SK-N-SH (cell line): ENCODE measurements at regions not wholly inside any gene's neighbourhood (a gene's known extent, or its start where the extent isn't known, plus 50 kb on each side); places are given as distances from the start of the nearest gene placed in this dataset.

ENCODE experiments used
- CTCF ChIA-PET: fragments of 300-600, 350-600 bp; formaldehyde crosslinking; extraction: SDS; loops from one replicate; lab custom pipeline; 2021; lab: Yijun Ruan, JAX
- POLR2A ChIA-PET: fragments of 350-600 bp; sonication (Branson Sonifier 250); formaldehyde crosslinking; extraction: SDS; loops from one replicate; lab custom pipeline; 2020; ENCODE audit warnings: antibody characterized with exemption, inconsistent platforms; lab: Yijun Ruan, JAX
- DNase-seq: peaks from one replicate; pipeline ENCODE4 v3.0.0; 2012
- H2AFZ ChIP-seq: fragments of 200-600 bp; sonication (generic); 2 replicates; pipeline ENCODE4 v1.8.1; 2016; ENCODE audit warnings: antibody characterized with exemption, mild to moderate bottlenecking, low read depth
- H3F3A ChIP-seq: fragments of 200-600 bp; sonication (generic); replicated peaks from 2 replicates; pipeline ENCODE3; 2016; ENCODE audit warnings: antibody characterized with exemption, mild to moderate bottlenecking; ENCODE audit not compliant: insufficient read depth
- H3K27ac ChIP-seq, 2 experiments: fragments of 200-500 bp in 1 of 2; fragments of 200-600 bp in 1 of 2; sonication (Bioruptor generic) in 1 of 2; sonication (generic), shearing (Covaris generic) in 1 of 2; 2 replicates each; pipeline versions ENCODE4 v1.5.1 to v1.6.1; 2014 to 2016; ENCODE audit warnings: low read depth in 2 of 2, inconsistent platforms in 1 of 2, low read length in 1 of 2, mild to moderate bottlenecking in 1 of 2, mixed read lengths in 1 of 2
- H3K27me3 ChIP-seq: fragments of 200-600 bp; sonication (generic), shearing (Covaris generic); 2 replicates; pipeline ENCODE4 v1.6.1; 2016; ENCODE audit warnings: mixed run types; ENCODE audit not compliant: insufficient read depth
- H3K36me3 ChIP-seq, 2 experiments: fragments of 200-500 bp in 1 of 2; fragments of 200-600 bp in 1 of 2; sonication (Bioruptor generic) in 1 of 2; sonication (generic) in 1 of 2; replicated peaks in 1 of 2; 2 replicates each; pipeline versions ENCODE3 to v1.5.1; 2014 to 2016; ENCODE audit warnings: low read length in 1 of 2, mild to moderate bottlenecking in 1 of 2; ENCODE audit not compliant: insufficient read depth in 2 of 2, control insufficient read depth in 1 of 2
- H3K4me1 ChIP-seq, 2 experiments: fragments of 200-500 bp in 1 of 2; fragments of 200-600 bp in 1 of 2; sonication (Bioruptor generic) in 1 of 2; sonication (generic), shearing (Covaris generic) in 1 of 2; 2 replicates each; pipeline versions ENCODE4 v1.5.1 to v1.6.1; 2014 to 2016; ENCODE audit warnings: low read depth in 1 of 2, low read length in 1 of 2, mixed run types in 1 of 2; ENCODE audit not compliant: insufficient read depth in 2 of 2, control insufficient read depth in 1 of 2
- H3K4me2 ChIP-seq: fragments of 200-600 bp; sonication (generic), shearing (Covaris generic); 2 replicates; pipeline ENCODE4 v1.6.1; 2017; ENCODE audit warnings: mixed run types
- H3K4me3 ChIP-seq, 2 experiments: fragments of 200-500 bp in 1 of 2; fragments of 200-600 bp in 1 of 2; sonication (Bioruptor generic) in 1 of 2; sonication (generic), shearing (Covaris generic) in 1 of 2; 2 replicates each; pipeline versions ENCODE4 v1.5.1 to v1.8.1; 2014 to 2016; ENCODE audit warnings: low read depth in 2 of 2, inconsistent platforms in 1 of 2, low read length in 1 of 2, mild to moderate bottlenecking in 1 of 2, mixed read lengths in 1 of 2, moderate library complexity in 1 of 2
- H3K79me2 ChIP-seq: fragments of 200-600 bp; sonication (generic); 2 replicates; pipeline ENCODE4 v1.8.1; 2017; ENCODE audit warnings: mild to moderate bottlenecking; ENCODE audit not compliant: insufficient read depth
- H3K9ac ChIP-seq: fragments of 200-600 bp; sonication (generic); 2 replicates; pipeline ENCODE4 v1.6.1; 2017; ENCODE audit warnings: mixed run types
- H3K9me2 ChIP-seq: fragments of 200-600 bp; sonication (generic); 2 replicates; pipeline ENCODE4 v1.6.1; 2017; ENCODE audit warnings: mixed run types
- H3K9me3 ChIP-seq: fragments of 200-600 bp; sonication (generic); 2 replicates; pipeline ENCODE4 v1.6.1; 2017; ENCODE audit warnings: mixed run types, mild to moderate bottlenecking, moderate library complexity
- H4K20me1 ChIP-seq: fragments of 200-600 bp; sonication (generic); 2 replicates; pipeline ENCODE4 v1.6.1; 2017; ENCODE audit warnings: mild to moderate bottlenecking, mixed run types; ENCODE audit not compliant: insufficient read depth
- CHD2 ChIP-seq: fragments of 150-350 bp; IDR thresholded peaks from 2 replicates; pipeline ENCODE4 v1.6.1; 2018; ENCODE audit warnings: low read length; ENCODE audit not compliant: partially characterized antibody
- EZH2phosphoT487 ChIP-seq: fragments of 200-600 bp; sonication (generic); IDR thresholded peaks from 2 replicates; pipeline ENCODE4 v1.6.1; 2017; ENCODE audit warnings: low read depth, mixed run types, mild to moderate bottlenecking, antibody characterized with exemption, moderate library complexity, borderline replicate concordance
- FOXM1 ChIP-seq: IDR thresholded peaks from 2 replicates; pipeline ENCODE4 v1.4.0; 2012; ENCODE audit warnings: low read depth, mild to moderate bottlenecking
- MXI1 ChIP-seq: IDR thresholded peaks from 2 replicates; pipeline ENCODE4 v1.6.1; 2012; ENCODE audit warnings: mild to moderate bottlenecking, low read depth, low read length, improper control_type of control experiment
- RAD21 ChIP-seq: IDR thresholded peaks from 2 replicates; pipeline ENCODE4 v1.6.1; 2012; ENCODE audit warnings: mild to moderate bottlenecking, low read length
- RFX5 ChIP-seq: IDR thresholded peaks from 2 replicates; pipeline ENCODE4 v1.6.1; 2012; ENCODE audit warnings: mild to moderate bottlenecking, improper control_type of control experiment, low read length
- RXRA ChIP-seq: IDR thresholded peaks from 2 replicates; pipeline ENCODE4 v1.4.0; 2012; ENCODE audit warnings: low read depth, mild to moderate bottlenecking, borderline replicate concordance
- SIN3A ChIP-seq: IDR thresholded peaks from 2 replicates; pipeline ENCODE4 v1.6.1; 2012; ENCODE audit warnings: low read depth, mild to moderate bottlenecking, low read length, moderate library complexity, borderline replicate concordance
- SMC3 ChIP-seq: IDR thresholded peaks from 2 replicates; pipeline ENCODE4 v1.6.1; 2012; ENCODE audit warnings: low read depth, low read length, improper control_type of control experiment
- TAF1 ChIP-seq: IDR thresholded peaks from 2 replicates; pipeline ENCODE4 v1.6.1; 2012; ENCODE audit warnings: low read depth, mild to moderate bottlenecking, low read length, moderate library complexity, borderline replicate concordance
- TCF12 ChIP-seq: IDR thresholded peaks from 2 replicates; pipeline ENCODE4 v1.4.0; 2012
- YY1 ChIP-seq: IDR thresholded peaks from 2 replicates; pipeline ENCODE4 v1.4.0; 2012; ENCODE audit warnings: low read depth, mild to moderate bottlenecking
- WGBS: methylation state at CpG from one replicate; pipeline ENCODE4 v1.1.6; 2017; ENCODE audit warnings: low lambda C conversion rate; 5-methylcytosine and 5-hydroxymethylcytosine counted together
- TF ChIP-seq, protein P1 (sequence below): fragments of 200-600 bp; sonication (generic); IDR thresholded peaks from 2 replicates; pipeline ENCODE4 v1.6.1; 2017; ENCODE audit warnings: antibody characterized with exemption, mild to moderate bottlenecking, moderate library complexity
- TF ChIP-seq, protein P2 (sequence below): fragments of 150-350 bp; IDR thresholded peaks from 2 replicates; pipeline ENCODE4 v1.6.1; 2016; ENCODE audit warnings: mild to moderate bottlenecking, low read depth, low read length
- TF ChIP-seq, protein P3 (sequence below): fragments of 150-350 bp; IDR thresholded peaks from 2 replicates; pipeline ENCODE4 v1.6.1; 2017; ENCODE audit warnings: antibody characterized with exemption, low read length, low read depth, borderline replicate concordance
- TF ChIP-seq, protein P4 (sequence below): IDR thresholded peaks from 2 replicates; pipeline ENCODE4 v1.4.0; 2012; ENCODE audit warnings: low read depth

DNA sequence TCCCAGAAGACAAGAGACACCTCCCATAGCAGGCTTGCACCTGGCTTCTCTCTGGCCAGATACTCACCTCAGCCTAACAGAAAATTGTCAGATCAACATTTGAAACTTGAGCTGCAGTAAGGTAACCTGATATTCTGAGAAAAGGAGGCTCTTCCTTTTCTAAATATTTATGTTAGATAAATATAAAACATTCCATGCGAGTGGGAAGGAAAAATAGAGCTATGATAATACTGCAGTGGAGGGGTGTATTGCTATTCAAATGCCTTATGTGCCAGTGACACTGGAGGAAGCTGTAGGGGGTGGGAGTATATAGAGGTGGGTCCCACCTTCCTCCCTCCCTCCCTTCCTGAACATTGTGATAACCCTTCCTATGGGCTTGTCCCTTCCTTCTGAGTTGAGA is 515.5 kb upstream of the CHAC2 start:
- H4K20me1 ChIP-seq, result no peaks in the 10 kb centered on the region
- H3K9me3 ChIP-seq, result no peaks in the 10 kb centered on the region
- no peaks in the 10 kb centered on the region for H3K79me2 ChIP-seq
- no peaks in the 10 kb centered on the region for H3K27me3 ChIP-seq
- CTCF ChIA-PET, result no interaction called here
- no peak overlapping the region for H3K4me3 ChIP-seq
- H3K4me2 ChIP-seq, result no peak overlapping the region
- no peak overlapping the region for H3K9ac ChIP-seq
- no peak for DNase-seq
- TF ChIP-seq, protein P1, sequence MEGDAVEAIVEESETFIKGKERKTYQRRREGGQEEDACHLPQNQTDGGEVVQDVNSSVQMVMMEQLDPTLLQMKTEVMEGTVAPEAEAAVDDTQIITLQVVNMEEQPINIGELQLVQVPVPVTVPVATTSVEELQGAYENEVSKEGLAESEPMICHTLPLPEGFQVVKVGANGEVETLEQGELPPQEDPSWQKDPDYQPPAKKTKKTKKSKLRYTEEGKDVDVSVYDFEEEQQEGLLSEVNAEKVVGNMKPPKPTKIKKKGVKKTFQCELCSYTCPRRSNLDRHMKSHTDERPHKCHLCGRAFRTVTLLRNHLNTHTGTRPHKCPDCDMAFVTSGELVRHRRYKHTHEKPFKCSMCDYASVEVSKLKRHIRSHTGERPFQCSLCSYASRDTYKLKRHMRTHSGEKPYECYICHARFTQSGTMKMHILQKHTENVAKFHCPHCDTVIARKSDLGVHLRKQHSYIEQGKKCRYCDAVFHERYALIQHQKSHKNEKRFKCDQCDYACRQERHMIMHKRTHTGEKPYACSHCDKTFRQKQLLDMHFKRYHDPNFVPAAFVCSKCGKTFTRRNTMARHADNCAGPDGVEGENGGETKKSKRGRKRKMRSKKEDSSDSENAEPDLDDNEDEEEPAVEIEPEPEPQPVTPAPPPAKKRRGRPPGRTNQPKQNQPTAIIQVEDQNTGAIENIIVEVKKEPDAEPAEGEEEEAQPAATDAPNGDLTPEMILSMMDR, result no peak
- TF ChIP-seq RAD21 (no peak), SMC3 (no peak), RXRA (no peak), YY1 (no peak), TAF1 (no peak), SIN3A (no peak), RFX5 (no peak), CHD2 (no peak), FOXM1 (no peak), EZH2phosphoT487 (no peak), MXI1 (no peak), TCF12 (no peak)
- TF ChIP-seq, protein P2, sequence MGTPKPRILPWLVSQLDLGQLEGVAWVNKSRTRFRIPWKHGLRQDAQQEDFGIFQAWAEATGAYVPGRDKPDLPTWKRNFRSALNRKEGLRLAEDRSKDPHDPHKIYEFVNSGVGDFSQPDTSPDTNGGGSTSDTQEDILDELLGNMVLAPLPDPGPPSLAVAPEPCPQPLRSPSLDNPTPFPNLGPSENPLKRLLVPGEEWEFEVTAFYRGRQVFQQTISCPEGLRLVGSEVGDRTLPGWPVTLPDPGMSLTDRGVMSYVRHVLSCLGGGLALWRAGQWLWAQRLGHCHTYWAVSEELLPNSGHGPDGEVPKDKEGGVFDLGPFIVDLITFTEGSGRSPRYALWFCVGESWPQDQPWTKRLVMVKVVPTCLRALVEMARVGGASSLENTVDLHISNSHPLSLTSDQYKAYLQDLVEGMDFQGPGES, result no peak
- TF ChIP-seq, protein P3, sequence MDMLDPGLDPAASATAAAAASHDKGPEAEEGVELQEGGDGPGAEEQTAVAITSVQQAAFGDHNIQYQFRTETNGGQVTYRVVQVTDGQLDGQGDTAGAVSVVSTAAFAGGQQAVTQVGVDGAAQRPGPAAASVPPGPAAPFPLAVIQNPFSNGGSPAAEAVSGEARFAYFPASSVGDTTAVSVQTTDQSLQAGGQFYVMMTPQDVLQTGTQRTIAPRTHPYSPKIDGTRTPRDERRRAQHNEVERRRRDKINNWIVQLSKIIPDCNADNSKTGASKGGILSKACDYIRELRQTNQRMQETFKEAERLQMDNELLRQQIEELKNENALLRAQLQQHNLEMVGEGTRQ, result no peak
- TF ChIP-seq, protein P4, sequence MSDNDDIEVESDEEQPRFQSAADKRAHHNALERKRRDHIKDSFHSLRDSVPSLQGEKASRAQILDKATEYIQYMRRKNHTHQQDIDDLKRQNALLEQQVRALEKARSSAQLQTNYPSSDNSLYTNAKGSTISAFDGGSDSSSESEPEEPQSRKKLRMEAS, result no peak
- H3K9me2 ChIP-seq, result no peaks in the 10 kb centered on the region
- no peaks in the 10 kb centered on the region for H3F3A ChIP-seq
- H3K27ac ChIP-seq, result no peak overlapping the region
- H2AFZ ChIP-seq, result no peak overlapping the region
- WGBS, result 7% methylated on average over 1 of the region's 1 CpG
- no peaks in the 10 kb centered on the region for H3K36me3 ChIP-seq
- H3K4me1 ChIP-seq, result no peaks in the 10 kb centered on the region; a peak in 1 of 4 replicates
- POLR2A ChIA-PET, result no interaction called here
